Upper lobe of right lung (tissue), 1 donor: ENCODE measurements at regions not wholly inside any gene's neighbourhood (a gene's known extent, or its start where the extent isn't known, plus 50 kb on each side); places are given as distances from the start of the nearest gene placed in this dataset.

Experiments used
- ATAC-seq: fragments of 200-7000 bp; cut with Tn5 transposase; one replicate; pipeline ENCODE4 v1.9.1; 2020; ENCODE audit warnings: mild to moderate bottlenecking, moderate library complexity
- DNase-seq: peaks from one replicate; pipeline ENCODE4 v3.0.0-alpha.2; 2020
- H3K27ac ChIP-seq: fragments of 200-600 bp; one replicate; pipeline ENCODE4 v1.8.0; 2022
- H3K27me3 ChIP-seq: fragments of 200-600 bp; one replicate; pipeline ENCODE4 v1.8.0; 2022; ENCODE audit warnings: mild to moderate bottlenecking
- H3K36me3 ChIP-seq: fragments of 200-600 bp; one replicate; pipeline ENCODE4 v1.8.0; 2022
- H3K4me1 ChIP-seq: fragments of 200-600 bp; one replicate; pipeline ENCODE4 v1.8.0; 2022
- H3K4me3 ChIP-seq: fragments of 200-600 bp; one replicate; pipeline ENCODE4 v1.8.0; 2022; ENCODE audit warnings: mild to moderate bottlenecking
- H3K9me3 ChIP-seq: fragments of 200-600 bp; one replicate; pipeline ENCODE4 v1.8.0; 2022
- CTCF ChIP-seq: fragments of 200-600 bp; IDR thresholded peaks from one replicate; pipeline ENCODE4 v1.8.0; 2022; ENCODE audit warnings: antibody characterized with exemption
- intact Hi-C: fragments of 100-400 bp; cut with DNase I; formaldehyde crosslinking; loops from one replicate; pipeline ENCODE4 v1.11.0; 2022
- donor health status: DM: no; HTN: yes; CAD: no; lungs with severe emphysema.

- no peak overlapping the region for H3K27ac ChIP-seq
- TF ChIP-seq CTCF, result no peak
- DNase-seq (no peak), ATAC-seq (peak; percentile 47)
- no peaks in the 10 kb centered on the region for H3K9me3 ChIP-seq
- H3K27me3 ChIP-seq, result no peaks in the 10 kb centered on the region
- intact Hi-C loops, result no loop called here
- no peaks in the 10 kb centered on the region for H3K4me1 ChIP-seq
- H3K4me3 ChIP-seq, result no peak overlapping the region
- H3K36me3 ChIP-seq, result no peaks in the 10 kb centered on the region
Measured at GRCh38 chr4:72924814-72925213, 144.7 kb downstream of the COX18 start.

- no peak for TF ChIP-seq CTCF
- Histone ChIP-seq H3K27me3 (no peaks in the 10 kb centered on the region), H3K9me3 (no peaks in the 10 kb centered on the region), H3K4me3 (no peak overlapping the region), H3K36me3 (no peaks in the 10 kb centered on the region), H3K4me1 (no peaks in the 10 kb centered on the region), H3K27ac (no peak overlapping the region)
- DNase-seq (no peak), ATAC-seq (peak; percentile 53)
- intact Hi-C loops, result no loop called here
Measured at GRCh38 chr4:72919937-72920336, 149.6 kb downstream of the COX18 start.

GRCh38 chr4:72919464-72919863, 150.1 kb downstream of the COX18 start:
- no peak for DNase-seq
- intact Hi-C loops, result no loop called here
- Histone ChIP-seq H3K4me3 (no peak overlapping the region), H3K4me1 (no peaks in the 10 kb centered on the region), H3K27me3 (no peaks in the 10 kb centered on the region), H3K27ac (no peak overlapping the region), H3K36me3 (no peaks in the 10 kb centered on the region), H3K9me3 (no peaks in the 10 kb centered on the region)
- TF ChIP-seq CTCF, result no peak
- ATAC-seq, result no peak

- H3K4me1 ChIP-seq, result no peaks in the 10 kb centered on the region
- ATAC-seq, result no peak
- H3K27ac ChIP-seq, result no peak overlapping the region
- no peaks in the 10 kb centered on the region for H3K27me3 ChIP-seq
- no peaks in the 10 kb centered on the region for H3K36me3 ChIP-seq
- intact Hi-C loops, result no loop called here
- H3K9me3 ChIP-seq, result no peaks in the 10 kb centered on the region
- TF ChIP-seq CTCF, result no peak
- no peak for DNase-seq
- no peak overlapping the region for H3K4me3 ChIP-seq
Measured at GRCh38 chr4:72918362-72918761, 151.2 kb downstream of the COX18 start.

- H3K27me3 ChIP-seq, result no peaks in the 10 kb centered on the region
- H3K4me3 ChIP-seq, result no peak overlapping the region
- no peak for TF ChIP-seq CTCF
- DNase-seq, result no peak
- H3K27ac ChIP-seq, result no peak overlapping the region
- no peak for ATAC-seq
- H3K36me3 ChIP-seq, result no peaks in the 10 kb centered on the region
- no peaks in the 10 kb centered on the region for H3K4me1 ChIP-seq
- intact Hi-C loops, result no loop called here
- no peaks in the 10 kb centered on the region for H3K9me3 ChIP-seq
Measured at GRCh38 chr4:72911316-72911715, 158.2 kb downstream of the COX18 start.

GRCh38 chr4:72909461-72909860, 160.1 kb downstream of the COX18 start:
- intact Hi-C loops, result no loop called here
- peak; percentile 93 for ATAC-seq
- no peaks in the 10 kb centered on the region for H3K9me3 ChIP-seq
- no peak overlapping the region for H3K27ac ChIP-seq
- no peaks in the 10 kb centered on the region for H3K27me3 ChIP-seq
- H3K4me3 ChIP-seq, result no peak overlapping the region
- no peak for DNase-seq
- H3K36me3 ChIP-seq, result no peaks in the 10 kb centered on the region
- TF ChIP-seq CTCF, result peak; percentile 50
- no peaks in the 10 kb centered on the region for H3K4me1 ChIP-seq
